WTC11 (cell line): ENCODE measurements at regions not wholly inside any gene's neighbourhood (a gene's known extent, or its start where the extent isn't known, plus 50 kb on each side); places are given as distances from the start of the nearest gene placed in this dataset.

Source experiments
- IRF2 ChIP-seq: sonication (generic); formaldehyde crosslinking; IDR thresholded peaks from 2 replicates; pipeline ENCODE4 v1.8.0; 2022; ENCODE audit warnings: low read depth, missing genetic modification reagents, borderline replicate concordance
- JUN ChIP-seq: sonication (generic); formaldehyde crosslinking; IDR thresholded peaks from 2 replicates; pipeline ENCODE4 v1.8.0; 2023; ENCODE audit warnings: mild to moderate bottlenecking, missing genetic modification reagents
- SMAD3 ChIP-seq: sonication (generic); formaldehyde crosslinking; IDR thresholded peaks from 2 replicates; pipeline ENCODE4 v1.8.0; 2022; ENCODE audit warnings: missing genetic modification reagents, mild to moderate bottlenecking, borderline replicate concordance
- TEAD1 ChIP-seq: sonication (generic); formaldehyde crosslinking; IDR thresholded peaks from 2 replicates; pipeline ENCODE4 v1.8.0; 2022; ENCODE audit warnings: mild to moderate bottlenecking, missing genetic modification reagents
- TF ChIP-seq, protein P1 (sequence below): fragments of 200-600 bp; IDR thresholded peaks from 2 replicates; pipeline ENCODE4 v1.8.0; 2022; ENCODE audit warnings: antibody characterized with exemption
- TF ChIP-seq, protein P2 (sequence below): sonication (generic); formaldehyde crosslinking; IDR thresholded peaks from 2 replicates; pipeline ENCODE4 v1.8.0; 2022; ENCODE audit warnings: mild to moderate bottlenecking, missing genetic modification reagents
- TF ChIP-seq, protein P3 (sequence below): sonication (generic); formaldehyde crosslinking; IDR thresholded peaks from 2 replicates; pipeline ENCODE4 v1.8.1; 2022; ENCODE audit warnings: low read depth, mild to moderate bottlenecking, moderate library complexity, missing genetic modification reagents, borderline replicate concordance
- TF ChIP-seq, protein P4 (sequence below): sonication (generic); formaldehyde crosslinking; IDR thresholded peaks from 2 replicates; pipeline ENCODE4 v1.8.1; 2022; ENCODE audit warnings: low read depth, missing genetic modification reagents, borderline replicate concordance

DNA sequence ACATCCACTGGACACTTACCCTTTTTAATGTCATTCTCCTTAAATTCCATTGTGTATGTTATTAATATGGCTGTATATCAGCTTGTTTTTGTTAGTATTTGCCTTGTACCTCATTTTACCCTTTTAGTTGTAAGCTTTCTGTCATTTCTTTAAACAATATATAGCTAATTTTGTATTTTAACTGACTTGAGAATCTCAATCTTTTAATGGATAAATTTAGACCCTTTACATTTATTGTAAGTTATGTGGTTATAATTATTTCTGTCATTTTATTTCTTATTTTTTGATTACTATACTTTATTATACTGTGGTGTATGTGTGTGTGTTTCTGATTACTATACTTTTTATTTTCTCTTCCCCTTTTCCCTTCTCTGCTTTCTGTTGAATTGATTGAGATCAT, 159.0 kb upstream of the LHX5 start:
- TF ChIP-seq, protein P1, sequence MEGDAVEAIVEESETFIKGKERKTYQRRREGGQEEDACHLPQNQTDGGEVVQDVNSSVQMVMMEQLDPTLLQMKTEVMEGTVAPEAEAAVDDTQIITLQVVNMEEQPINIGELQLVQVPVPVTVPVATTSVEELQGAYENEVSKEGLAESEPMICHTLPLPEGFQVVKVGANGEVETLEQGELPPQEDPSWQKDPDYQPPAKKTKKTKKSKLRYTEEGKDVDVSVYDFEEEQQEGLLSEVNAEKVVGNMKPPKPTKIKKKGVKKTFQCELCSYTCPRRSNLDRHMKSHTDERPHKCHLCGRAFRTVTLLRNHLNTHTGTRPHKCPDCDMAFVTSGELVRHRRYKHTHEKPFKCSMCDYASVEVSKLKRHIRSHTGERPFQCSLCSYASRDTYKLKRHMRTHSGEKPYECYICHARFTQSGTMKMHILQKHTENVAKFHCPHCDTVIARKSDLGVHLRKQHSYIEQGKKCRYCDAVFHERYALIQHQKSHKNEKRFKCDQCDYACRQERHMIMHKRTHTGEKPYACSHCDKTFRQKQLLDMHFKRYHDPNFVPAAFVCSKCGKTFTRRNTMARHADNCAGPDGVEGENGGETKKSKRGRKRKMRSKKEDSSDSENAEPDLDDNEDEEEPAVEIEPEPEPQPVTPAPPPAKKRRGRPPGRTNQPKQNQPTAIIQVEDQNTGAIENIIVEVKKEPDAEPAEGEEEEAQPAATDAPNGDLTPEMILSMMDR = no peak
- TF ChIP-seq, protein P2, sequence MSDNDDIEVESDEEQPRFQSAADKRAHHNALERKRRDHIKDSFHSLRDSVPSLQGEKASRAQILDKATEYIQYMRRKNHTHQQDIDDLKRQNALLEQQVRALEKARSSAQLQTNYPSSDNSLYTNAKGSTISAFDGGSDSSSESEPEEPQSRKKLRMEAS (CRISPR knock-in tag) = no peak
- TF ChIP-seq, protein P3, sequence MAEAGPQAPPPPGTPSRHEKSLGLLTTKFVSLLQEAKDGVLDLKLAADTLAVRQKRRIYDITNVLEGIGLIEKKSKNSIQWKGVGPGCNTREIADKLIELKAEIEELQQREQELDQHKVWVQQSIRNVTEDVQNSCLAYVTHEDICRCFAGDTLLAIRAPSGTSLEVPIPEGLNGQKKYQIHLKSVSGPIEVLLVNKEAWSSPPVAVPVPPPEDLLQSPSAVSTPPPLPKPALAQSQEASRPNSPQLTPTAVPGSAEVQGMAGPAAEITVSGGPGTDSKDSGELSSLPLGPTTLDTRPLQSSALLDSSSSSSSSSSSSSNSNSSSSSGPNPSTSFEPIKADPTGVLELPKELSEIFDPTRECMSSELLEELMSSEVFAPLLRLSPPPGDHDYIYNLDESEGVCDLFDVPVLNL (CRISPR knock-in tag) = no peak
- TF ChIP-seq, protein P4, sequence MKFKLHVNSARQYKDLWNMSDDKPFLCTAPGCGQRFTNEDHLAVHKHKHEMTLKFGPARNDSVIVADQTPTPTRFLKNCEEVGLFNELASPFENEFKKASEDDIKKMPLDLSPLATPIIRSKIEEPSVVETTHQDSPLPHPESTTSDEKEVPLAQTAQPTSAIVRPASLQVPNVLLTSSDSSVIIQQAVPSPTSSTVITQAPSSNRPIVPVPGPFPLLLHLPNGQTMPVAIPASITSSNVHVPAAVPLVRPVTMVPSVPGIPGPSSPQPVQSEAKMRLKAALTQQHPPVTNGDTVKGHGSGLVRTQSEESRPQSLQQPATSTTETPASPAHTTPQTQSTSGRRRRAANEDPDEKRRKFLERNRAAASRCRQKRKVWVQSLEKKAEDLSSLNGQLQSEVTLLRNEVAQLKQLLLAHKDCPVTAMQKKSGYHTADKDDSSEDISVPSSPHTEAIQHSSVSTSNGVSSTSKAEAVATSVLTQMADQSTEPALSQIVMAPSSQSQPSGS (CRISPR knock-in tag) = no peak
- TF ChIP-seq TEAD1 = no peak
- no peak for TF ChIP-seq IRF2
- TF ChIP-seq SMAD3 (CRISPR knock-in tag) = no peak
- no peak for TF ChIP-seq JUN
